Spinal cord (tissue), 9 donors: ENCODE measurements at regions not wholly inside any gene's neighbourhood (a gene's known extent, or its start where the extent isn't known, plus 50 kb on each side); places are given as distances from the start of the nearest gene placed in this dataset.

Source experiments
- DNase-seq, 6 donors: peaks; one replicate each; pipeline versions ENCODE4 v3.0.0 to v3.0.0-alpha.2; 2013 to 2015; ENCODE audit warnings: low spot score in 6 of 6, low read depth in 4 of 6
- H3K27ac ChIP-seq: one replicate; pipeline ENCODE4 v1.5.1; 2013; ENCODE audit warnings: low read depth, low read length, control low read depth
- H3K27me3 ChIP-seq: one replicate; pipeline ENCODE4 v1.6.1; 2013; ENCODE audit warnings: low read length; ENCODE audit not compliant: control insufficient read depth, insufficient read depth
- H3K36me3 ChIP-seq: one replicate; pipeline ENCODE4 v1.6.1; 2013; ENCODE audit warnings: low read length; ENCODE audit not compliant: control insufficient read depth, insufficient read depth
- H3K4me1 ChIP-seq: one replicate; pipeline ENCODE4 v1.6.1; 2013; ENCODE audit warnings: low read length; ENCODE audit not compliant: control insufficient read depth, insufficient read depth
- H3K4me3 ChIP-seq: one replicate; pipeline ENCODE4 v1.5.1; 2013; ENCODE audit warnings: low read depth, low read length, control low read depth
- H3K9me3 ChIP-seq: one replicate; pipeline ENCODE4 v1.6.1; 2013; ENCODE audit warnings: low read length; ENCODE audit not compliant: control insufficient read depth, insufficient read depth
- WGBS: methylation state at CpG from one replicate; pipeline ENCODE4 v1.1.5; 2013; ENCODE audit warnings: missing lambda C conversion rate; ENCODE audit not compliant: insufficient coverage; 5-methylcytosine and 5-hydroxymethylcytosine counted together
- donor health status: healthy.

GRCh38 chr12:92206011-92206410, 60.4 kb upstream of the BTG1 start:
- H3K4me1 ChIP-seq, result no peaks in the 10 kb centered on the region
- H3K36me3 ChIP-seq, result no peaks in the 10 kb centered on the region
- no CpG with 5 or more reads among the region's 1 CpG for WGBS
- H3K27ac ChIP-seq, result no peak overlapping the region
- H3K27me3 ChIP-seq, result no peaks in the 10 kb centered on the region
- H3K9me3 ChIP-seq, result no peaks in the 10 kb centered on the region
- H3K4me3 ChIP-seq, result no peak overlapping the region
- DNase-seq, result no peak

GRCh38 chr12:92199819-92200576, 54.4 kb upstream of the BTG1 start:
- H3K4me1 ChIP-seq, result no peaks in the 10 kb centered on the region
- H3K4me3 ChIP-seq, result no peak overlapping the region
- no peak overlapping the region for H3K27ac ChIP-seq
- no peak for DNase-seq
- H3K9me3 ChIP-seq, result no peaks in the 10 kb centered on the region
- WGBS, result no CpG with 5 or more reads among the region's 6 CpGs
- no peaks in the 10 kb centered on the region for H3K36me3 ChIP-seq
- no peaks in the 10 kb centered on the region for H3K27me3 ChIP-seq

GRCh38 chr12:92197815-92198214, 52.2 kb upstream of the BTG1 start:
- peaks cover 3% of the 10 kb centered on the region for H3K4me1 ChIP-seq
- DNase-seq, result no peak
- no peaks in the 10 kb centered on the region for H3K36me3 ChIP-seq
- H3K27ac ChIP-seq, result no peak overlapping the region
- no peaks in the 10 kb centered on the region for H3K9me3 ChIP-seq
- no peaks in the 10 kb centered on the region for H3K27me3 ChIP-seq
- no peak overlapping the region for H3K4me3 ChIP-seq
- WGBS, result no CpG with 5 or more reads among the region's 4 CpGs

- no peak overlapping the region for H3K27ac ChIP-seq
- WGBS, result no CpG with 5 or more reads among the region's 1 CpG
- H3K9me3 ChIP-seq, result no peaks in the 10 kb centered on the region
- no peaks in the 10 kb centered on the region for H3K27me3 ChIP-seq
- H3K4me3 ChIP-seq, result no peak overlapping the region
- no peaks in the 10 kb centered on the region for H3K36me3 ChIP-seq
- DNase-seq, result no peak
- H3K4me1 ChIP-seq, result peaks cover 3% of the 10 kb centered on the region
Measured at GRCh38 chr12:92196368-92196767, 50.7 kb upstream of the BTG1 start.
